DMS153 (cell line): ENCODE measurements at regions not wholly inside any gene's neighbourhood (a gene's known extent, or its start where the extent isn't known, plus 50 kb on each side); places are given as distances from the start of the nearest gene placed in this dataset.

ENCODE experiments used
- DNase-seq: peaks from one replicate; lab custom pipeline; 2025; lab: John Stamatoyannopoulos, UW

DNA sequence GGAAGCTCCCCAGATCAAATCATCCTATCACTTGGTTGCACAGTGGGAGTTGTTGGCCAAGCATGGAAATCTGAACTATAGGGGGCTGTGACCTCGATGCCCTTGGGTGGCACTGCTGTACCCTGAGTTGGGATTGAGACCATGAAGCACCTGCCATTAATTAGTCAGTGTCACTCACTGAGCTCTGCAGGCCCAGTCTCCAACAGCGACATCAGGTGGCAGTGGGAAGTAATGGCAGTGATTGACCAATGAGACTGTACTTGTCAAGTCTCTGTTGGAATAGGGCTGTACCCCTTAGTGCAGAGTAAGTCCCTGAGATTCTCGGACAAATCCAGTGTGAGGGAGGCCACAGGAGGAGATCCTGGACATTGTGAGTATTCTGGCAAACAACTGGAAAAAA lies 118.0 kb upstream of the RPL38 start:
- DNase-seq: no peak

DNA sequence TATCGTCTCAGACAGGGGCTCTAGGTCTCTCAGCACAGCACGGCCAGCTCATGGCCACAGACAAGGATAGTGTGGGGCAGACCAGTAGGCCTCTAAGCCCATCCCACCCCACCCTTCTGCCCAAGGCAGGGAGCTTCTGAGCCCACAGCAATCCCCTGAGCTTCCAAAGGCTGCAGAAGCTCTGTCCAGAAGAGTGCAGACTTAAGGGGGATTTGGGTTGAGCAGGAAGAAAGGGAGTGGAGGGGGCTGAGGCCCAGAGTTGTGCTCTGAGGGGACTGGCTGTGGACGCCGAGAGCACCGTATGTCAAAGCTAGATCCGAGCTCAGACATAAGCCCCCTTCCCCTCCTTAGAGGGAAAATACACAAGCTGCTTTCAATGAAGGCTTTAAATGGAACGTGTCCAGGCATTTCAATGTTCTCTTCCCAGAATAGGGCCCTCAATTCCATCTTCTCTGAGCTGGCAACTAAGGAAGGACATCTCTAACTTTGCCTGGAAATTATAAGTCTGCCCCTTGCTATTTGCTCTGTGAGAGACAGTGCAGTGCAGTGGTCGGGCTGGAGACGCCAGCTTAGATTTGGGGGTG lies 116.4 kb upstream of the RPL38 start:
- no peak for DNase-seq

DNA sequence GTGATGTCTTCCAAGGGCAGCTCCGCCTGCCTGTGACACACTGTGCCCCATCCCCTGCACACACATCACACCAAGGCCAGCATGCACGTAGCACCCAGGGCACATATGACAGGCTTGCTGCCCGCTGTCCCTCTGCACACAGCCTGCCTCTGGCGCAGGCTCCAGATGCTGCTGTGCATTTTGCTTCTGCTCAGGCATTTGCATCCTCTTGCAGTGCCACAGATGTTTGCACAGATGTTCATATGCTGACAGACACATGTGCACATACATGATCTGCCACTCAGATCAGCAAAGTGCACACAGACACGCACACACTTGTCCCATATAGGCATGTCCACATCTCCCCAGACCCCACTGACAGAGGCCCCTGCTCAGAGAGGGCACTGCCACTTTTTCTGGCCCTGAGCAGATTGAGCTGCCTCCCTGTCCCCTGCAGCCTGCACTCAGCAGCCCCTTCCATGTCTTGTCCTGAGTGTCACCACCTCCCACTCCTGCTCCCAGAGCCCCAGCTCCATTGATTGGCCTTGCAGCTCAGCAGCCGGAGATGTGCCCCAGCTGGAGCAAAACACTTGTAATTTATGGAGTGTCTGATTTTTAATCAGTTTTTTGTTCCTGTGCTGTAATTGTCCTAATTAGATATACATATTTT lies 115.1 kb upstream of the RPL38 start:
- no peak for DNase-seq

- no peak for DNase-seq
These were observed 114.5 kb upstream of the RPL38 start for GRCh38 chr17:74088934-74089329.

DNA sequence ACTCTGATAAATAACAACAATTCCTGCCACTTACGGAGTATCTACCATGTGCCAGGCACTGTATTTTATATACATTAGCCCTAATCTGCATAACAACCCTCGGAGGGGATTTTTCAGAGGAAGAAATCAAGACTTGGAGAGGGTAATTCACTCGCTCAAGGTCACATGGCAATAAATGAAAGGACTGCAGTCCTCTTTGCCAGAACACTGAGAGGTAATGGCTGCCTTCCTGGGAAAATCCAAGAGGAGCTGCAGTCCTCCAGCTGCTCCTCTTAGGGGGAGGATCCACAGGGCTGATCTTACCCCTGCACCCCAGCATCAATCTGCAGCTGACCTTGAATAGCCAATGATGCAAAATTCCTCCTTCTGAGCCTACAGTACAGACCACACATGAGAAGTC lies 114.1 kb upstream of the RPL38 start:
- DNase-seq: no peak

DNA sequence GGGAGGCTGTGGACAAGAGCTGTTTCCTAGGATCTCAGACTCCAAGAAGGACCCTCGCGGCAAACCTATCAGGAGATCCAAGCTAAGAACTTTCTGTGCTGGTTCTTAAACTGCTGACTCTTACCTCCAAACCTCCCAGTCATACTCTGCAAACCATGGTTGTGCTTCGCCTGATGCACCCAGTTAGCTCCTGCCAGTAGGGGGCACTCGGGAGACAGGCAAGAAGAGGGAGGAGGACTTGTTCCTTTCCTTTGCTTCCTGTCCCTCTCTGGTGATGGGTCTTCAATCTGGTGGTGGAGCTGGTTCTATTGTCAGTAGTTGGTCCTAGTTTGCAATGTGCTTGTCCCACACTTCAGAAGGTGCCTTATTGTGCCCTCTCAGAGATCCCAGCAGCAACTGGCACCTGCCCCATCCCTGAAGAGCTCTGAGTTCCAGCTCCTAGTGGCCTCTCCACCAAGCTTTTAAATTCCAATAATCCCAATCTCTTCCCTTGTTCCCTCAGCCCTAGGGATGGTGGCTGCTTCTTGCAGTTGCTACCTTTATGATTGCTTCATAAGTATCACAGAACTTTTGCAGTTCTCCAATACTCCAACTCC lies 113.5 kb upstream of the RPL38 start:
- DNase-seq: peak; percentile 1

GRCh38 chr17:74094651-74095050 lies 108.8 kb upstream of the RPL38 start:
- DNase-seq: no peak

GRCh38 chr17:74096456-74096855 lies 107.0 kb upstream of the RPL38 start:
- DNase-seq: no peak

GRCh38 chr17:74097450-74098135 lies 105.9 kb upstream of the RPL38 start:
- no peak for DNase-seq

DNA sequence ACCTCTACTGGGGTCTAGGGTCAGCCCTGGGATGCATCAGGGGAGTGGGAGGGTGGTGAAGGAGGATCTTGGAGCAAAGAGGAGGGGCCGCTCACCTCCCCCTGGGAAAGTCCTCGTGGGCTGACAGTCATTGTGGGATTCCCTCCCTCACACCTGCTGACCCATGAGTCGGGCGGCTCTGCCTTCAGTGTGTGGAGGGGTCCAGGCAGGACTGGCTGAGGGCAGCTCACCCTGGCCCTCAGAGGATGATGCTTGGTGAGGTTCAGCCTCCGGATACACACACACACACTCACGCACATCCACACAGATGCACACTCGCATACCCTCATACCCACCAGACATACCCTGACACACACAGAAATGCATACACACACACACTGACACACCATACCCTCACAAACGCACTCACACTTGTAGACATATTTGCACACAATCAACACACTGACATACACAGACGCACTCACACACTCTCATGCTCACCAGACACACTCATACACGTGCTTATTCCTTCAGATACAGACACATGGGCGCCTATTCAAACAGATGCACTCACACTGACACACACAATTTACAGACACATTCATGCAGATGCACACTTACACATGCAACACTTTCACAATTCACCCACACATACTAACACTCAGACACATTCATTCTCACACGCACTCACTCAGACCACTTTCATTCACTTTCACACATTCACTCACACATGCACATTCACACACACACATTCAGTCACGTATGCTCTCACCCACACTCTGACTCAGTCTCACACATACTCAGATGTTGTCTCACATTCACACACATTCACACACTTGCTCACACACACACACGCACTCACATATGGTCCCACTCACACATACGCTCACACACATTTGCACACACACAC lies 105.1 kb upstream of the RPL38 start:
- DNase-seq: no peak

- DNase-seq: peak; percentile 14
These were observed 103.8 kb upstream of the RPL38 start for GRCh38 chr17:74099442-74100340.

DNA sequence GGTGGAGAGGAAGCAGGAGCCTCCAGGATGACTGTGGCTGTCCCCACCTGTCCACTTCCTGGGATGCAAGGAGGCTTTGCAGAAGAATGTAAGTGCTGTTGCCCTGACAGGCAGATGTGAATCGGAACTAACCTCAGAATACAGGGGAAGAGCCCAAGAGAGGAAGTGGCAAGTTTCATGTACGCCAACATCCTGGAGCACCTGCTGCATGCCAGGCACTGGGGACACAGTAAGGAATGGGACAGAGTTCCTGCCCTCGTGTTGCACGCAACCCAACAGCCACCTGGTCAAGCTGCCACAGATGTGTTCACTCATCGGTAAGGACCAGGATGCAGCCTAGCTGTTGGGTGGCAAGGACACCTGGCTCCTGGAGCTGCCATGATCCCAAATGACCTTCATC lies 98.6 kb upstream of the RPL38 start:
- no peak for DNase-seq

- DNase-seq: no peak
These were observed 96.4 kb upstream of the RPL38 start for GRCh38 chr17:74107107-74107506.

- DNase-seq: no peak
These were observed 95.3 kb upstream of the RPL38 start for GRCh38 chr17:74108126-74108705.

- no peak for DNase-seq
These were observed 93.0 kb upstream of the RPL38 start for GRCh38 chr17:74110467-74110866.

DNA sequence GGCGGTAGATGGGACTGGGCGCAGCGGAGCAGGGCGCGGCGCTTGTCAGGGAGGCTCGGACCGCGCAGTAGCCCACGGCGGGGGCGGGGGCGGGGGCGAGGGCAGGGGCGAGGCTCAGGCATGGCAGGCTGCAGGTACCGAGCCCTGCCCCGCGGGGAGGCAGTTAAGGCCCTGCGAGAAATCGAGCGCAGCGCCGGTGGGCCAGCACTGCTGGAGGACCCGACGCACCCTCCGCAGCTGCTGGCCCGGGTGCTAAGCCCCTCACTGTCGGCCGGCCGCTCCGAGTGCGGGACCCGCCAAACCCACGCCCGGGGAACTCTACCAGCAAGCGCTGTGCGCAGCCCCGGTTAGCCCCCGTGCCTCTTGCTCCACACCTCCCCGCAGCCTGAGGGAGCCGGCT lies 90.2 kb upstream of the RPL38 start:
- DNase-seq: no peak

GRCh38 chr17:74113952-74114351 lies 89.5 kb upstream of the RPL38 start:
- no peak for DNase-seq

- DNase-seq: no peak
These were observed 88.5 kb upstream of the RPL38 start for GRCh38 chr17:74114881-74115470.

GRCh38 chr17:74115586-74115985 lies 87.9 kb upstream of the RPL38 start:
- no peak for DNase-seq

DNA sequence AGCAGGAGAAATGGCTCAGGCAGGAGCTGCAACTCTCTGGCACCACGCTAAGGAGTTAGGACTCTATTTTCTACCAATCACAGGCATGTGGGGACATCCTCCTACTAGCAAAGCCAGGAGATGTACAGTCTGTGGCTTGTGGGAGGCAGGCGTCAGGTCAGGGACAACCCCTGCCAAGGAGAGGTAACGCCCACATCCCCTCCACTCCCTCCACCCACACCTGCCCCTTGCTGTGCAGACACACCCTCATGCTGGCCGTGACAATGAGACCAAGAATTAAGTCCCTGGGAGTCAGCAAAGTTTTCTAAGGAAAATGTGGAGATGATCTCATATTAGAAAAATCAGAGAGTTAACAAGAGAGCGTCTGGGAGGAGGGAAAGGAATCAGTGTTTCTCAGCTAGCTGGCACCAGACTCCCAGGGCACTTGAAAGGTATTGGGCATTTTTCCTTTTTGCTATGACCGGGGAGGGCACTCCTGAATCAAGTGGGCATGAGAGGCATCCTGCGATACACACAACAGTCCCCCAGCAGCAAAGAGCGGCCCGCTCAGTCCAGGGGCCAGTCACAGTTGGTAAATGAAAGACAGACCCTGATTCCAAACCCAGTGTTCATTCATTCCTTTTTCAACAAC lies 87.3 kb upstream of the RPL38 start:
- no peak for DNase-seq
